GM12892 (cell line): ENCODE measurements at regions not wholly inside any gene's neighbourhood (a gene's known extent, or its start where the extent isn't known, plus 50 kb on each side); places are given as distances from the start of the nearest gene placed in this dataset.

Experiments
- POLR2A ChIP-seq: IDR thresholded peaks from 2 replicates; pipeline ENCODE4 v1.6.1; 2011; ENCODE audit warnings: low read depth, low read length, control low read depth
- POLR2AphosphoS5 ChIP-seq: IDR thresholded peaks from 2 replicates; pipeline ENCODE4 v1.6.1; 2011; ENCODE audit warnings: low read depth, low read length, control low read depth

GRCh38 chr6:137953761-137954160 lies 86.7 kb downstream of the TNFAIP3 start:
- TF ChIP-seq POLR2A = no peak
- TF ChIP-seq POLR2AphosphoS5 = no peak
